ENCODE measurements at regions not wholly inside any gene's neighbourhood (a gene's known extent, or its start where the extent isn't known, plus 50 kb on each side); places are given as distances from the start of the nearest gene placed in this dataset.

DNA sequence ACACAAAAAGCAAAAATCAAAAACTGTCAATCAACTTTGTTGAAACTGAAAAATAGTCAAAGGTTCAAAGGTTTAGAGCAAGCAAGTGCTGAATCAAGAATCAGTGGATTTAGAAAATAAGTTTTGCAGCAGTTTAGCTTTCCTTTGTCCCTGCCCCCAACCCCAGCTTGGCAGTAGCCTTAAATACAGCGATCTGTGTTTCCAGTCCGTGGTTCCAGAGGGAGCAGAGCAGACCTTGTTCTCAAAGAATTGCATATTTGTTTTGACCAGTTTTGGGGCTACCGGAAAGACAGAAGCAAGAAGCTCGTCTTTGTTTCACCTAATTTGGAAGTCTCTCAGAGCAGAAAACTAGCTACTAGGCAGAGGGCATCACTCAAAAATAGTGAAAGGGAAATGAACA, 57.2 kb upstream of the PRDM9 start:
- FAIRE-seq (no peak), DNase-seq (ENCODE audit: low read depth, low spot score) (no peak)
- ChIA-PET CTCF (no interaction called here), POLR2A (no interaction called here)
- intact Hi-C loops (cut with micrococcal nuclease), result no loop called here
- no peaks in the 10 kb centered on the region for H3K27me3 ChIP-seq (ENCODE audit: control insufficient read depth in 2 of 2, insufficient read depth in 2 of 2, low read length in 2 of 2)
- peaks cover 2% of the 10 kb centered on the region for H3K9me3 ChIP-seq (replicated peaks; ENCODE audit: control insufficient read depth, insufficient read depth, low read length)
- no peak overlapping the region for H3K4me2 ChIP-seq (ENCODE audit: insufficient read depth, low read length)
- no TSS peak for BruUV-seq (replicated peaks)
- H3K79me2 ChIP-seq (ENCODE audit: control insufficient read depth, insufficient read depth, low read length), result no peaks in the 10 kb centered on the region
- H3K9ac ChIP-seq (replicated peaks; ENCODE audit: extremely low read depth, insufficient read depth, low read length), result no peak overlapping the region
- dilution Hi-C loops (cut with MboI; ENCODE audit: extremely low pct_ligation_motif_present, low sequenced_read_pairs), result no loop called here
- H3K4me1 ChIP-seq (ENCODE audit: control insufficient read depth, extremely low read depth, insufficient read depth, low read length), result no peaks in the 10 kb centered on the region
- no peak overlapping the region for H3K4me3 ChIP-seq (replicated peaks in 1 of 3; ENCODE audit: insufficient read depth in 1 of 3, low read depth in 1 of 3, low read length in 3 of 3)
- H4K20me1 ChIP-seq (replicated peaks; ENCODE audit: control insufficient read depth, extremely low read depth, insufficient read depth, low read length), result no peaks in the 10 kb centered on the region
- no peak overlapping the region for H3K27ac ChIP-seq (ENCODE audit: insufficient read depth, low read depth, low read length)
- no peaks in the 10 kb centered on the region for H3K36me3 ChIP-seq (ENCODE audit: control insufficient read depth in 2 of 2, extremely low read depth in 1 of 2, insufficient read depth in 2 of 2, low read length in 2 of 2)
- no peak overlapping the region for H2AFZ ChIP-seq (ENCODE audit: low read depth, low read length)
- H3K9me1 ChIP-seq (replicated peaks; ENCODE audit: control insufficient read depth, extremely low read depth, insufficient read depth, low read length), result no peaks in the 10 kb centered on the region
- TF ChIP-seq FOS (IDR thresholded peaks at IDR 0.05; ENCODE audit: borderline replicate concordance, insufficient read depth, low read length) (no peak), CTCF (IDR thresholded peaks at IDR 0.05; ENCODE audit: extremely low read depth in 1 of 2, insufficient read depth in 1 of 2, low read depth in 1 of 2, low read length in 2 of 2) (no peak), GATA2 (IDR thresholded peaks at IDR 0.05; ENCODE audit: insufficient read depth, insufficient read length, low read depth, low read length) (no peak), POLR2A (IDR thresholded peaks at IDR 0.05; ENCODE audit: low read depth, low read length) (no peak), POLR2AphosphoS5 (IDR thresholded peaks at IDR 0.05; ENCODE audit: insufficient read depth, low read depth, low read length) (no peak), MAX (IDR thresholded peaks at IDR 0.05; ENCODE audit: insufficient read depth, insufficient read length) (no peak), EZH2 (IDR thresholded peaks at IDR 0.05; ENCODE audit: borderline replicate concordance, low read depth, low read length, severe bottlenecking) (no peak), JUN (IDR thresholded peaks at IDR 0.05; ENCODE audit: borderline replicate concordance, insufficient read depth, insufficient read length, low read depth) (no peak), MYC (IDR thresholded peaks at IDR 0.05; ENCODE audit: low read depth, low read length) (no peak)
